ENCODE measurements at regions not wholly inside any gene's neighbourhood (a gene's known extent, or its start where the extent isn't known, plus 50 kb on each side); places are given as distances from the start of the nearest gene placed in this dataset.

GRCh38 chr12:90084018-90084417, 375.4 kb upstream of the ATP2B1 start:
- Histone ChIP-seq H3T11ph (ENCODE audit: low read length) (no peak overlapping the region), H3K18ac (ENCODE audit: insufficient read length, low read depth, low read length) (no peak overlapping the region), H3K27me3 (ENCODE audit: insufficient read depth, low read length) (no peaks in the 10 kb centered on the region), H4K91ac (ENCODE audit: insufficient read length, low read depth, low read length) (no peak overlapping the region), H2AK5ac (ENCODE audit: insufficient read length, low read length) (no peak overlapping the region), H3K14ac (ENCODE audit: insufficient read depth, low read length) (no peak overlapping the region), H4K20me1 (ENCODE audit: control insufficient read depth, insufficient read depth, insufficient read length) (no peaks in the 10 kb centered on the region), H3K23ac (ENCODE audit: insufficient read length, low read depth, low read length) (no peak overlapping the region), H4K5ac (ENCODE audit: insufficient read length, low read depth, low read length) (no peak overlapping the region), H2BK20ac (ENCODE audit: low read depth, low read length, poor library complexity, severe bottlenecking) (no peak overlapping the region), H2BK15ac (ENCODE audit: low read depth, low read length) (no peak overlapping the region), H3K79me2 (ENCODE audit: insufficient read depth, low read length) (no peaks in the 10 kb centered on the region), H2BK5ac (ENCODE audit: insufficient read length, low read length) (no peak overlapping the region), H2AFZ (ENCODE audit: low read length) (no peak overlapping the region), H3K4me1 (ENCODE audit: insufficient read depth, low read length) (no peaks in the 10 kb centered on the region), H2BK12ac (ENCODE audit: insufficient read length, low read depth, low read length) (no peak overlapping the region), H3K23me2 (ENCODE audit: insufficient read length, low read depth, low read length, poor library complexity, severe bottlenecking) (no peaks in the 10 kb centered on the region), H3K27ac (ENCODE audit: insufficient read length, low read depth, low read length) (no peak overlapping the region), H3K79me1 (ENCODE audit: insufficient read depth, low read depth, low read length, poor library complexity, severe bottlenecking) (no peaks in the 10 kb centered on the region), H4K8ac (replicated peaks; ENCODE audit: insufficient read length, low read depth, low read length) (no peak overlapping the region), H3K4me2 (ENCODE audit: insufficient read depth, insufficient read length, low read length) (no peak overlapping the region), H3K4ac (ENCODE audit: low read depth, low read length) (no peak overlapping the region), H3K56ac (ENCODE audit: insufficient read length, low read depth, low read length) (no peak overlapping the region), H3K9ac (ENCODE audit: extremely low read depth, insufficient read length, low read length) (no peak overlapping the region), H3K9me3 (ENCODE audit: control insufficient read depth, low read depth, low read length) (no peaks in the 10 kb centered on the region), H2BK120ac (ENCODE audit: low read depth, low read length, poor library complexity, severe bottlenecking) (no peak overlapping the region)
- H3K9me3 Mint-ChIP-seq = no peaks in the 10 kb centered on the region
- H3K4me3 Mint-ChIP-seq = no peak overlapping the region
- no peaks in the 10 kb centered on the region for H3K36me3 Mint-ChIP-seq (ENCODE audit: insufficient read depth in 1 of 3, low read depth in 3 of 3)
- WGBS (ENCODE audit: extremely low coverage, insufficient read length, low lambda C conversion rate) = no CpG with 5 or more reads among the region's 2 CpGs
- H3K4me1 Mint-ChIP-seq = peaks cover 3 to 11% of the 10 kb centered on the region in 2 experiments
- H3K27me3 Mint-ChIP-seq (ENCODE audit: low read depth) = no peaks in the 10 kb centered on the region
- TF ChIP-seq CTCF (conservative IDR thresholded peaks at IDR 0.05) = no peak
- H3K27ac Mint-ChIP-seq = no peak overlapping the region
- no peak for DNase-seq

Measured in H9 (cell line).